ENCODE measurements at regions not wholly inside any gene's neighbourhood (a gene's known extent, or its start where the extent isn't known, plus 50 kb on each side); places are given as distances from the start of the nearest gene placed in this dataset.

DNA sequence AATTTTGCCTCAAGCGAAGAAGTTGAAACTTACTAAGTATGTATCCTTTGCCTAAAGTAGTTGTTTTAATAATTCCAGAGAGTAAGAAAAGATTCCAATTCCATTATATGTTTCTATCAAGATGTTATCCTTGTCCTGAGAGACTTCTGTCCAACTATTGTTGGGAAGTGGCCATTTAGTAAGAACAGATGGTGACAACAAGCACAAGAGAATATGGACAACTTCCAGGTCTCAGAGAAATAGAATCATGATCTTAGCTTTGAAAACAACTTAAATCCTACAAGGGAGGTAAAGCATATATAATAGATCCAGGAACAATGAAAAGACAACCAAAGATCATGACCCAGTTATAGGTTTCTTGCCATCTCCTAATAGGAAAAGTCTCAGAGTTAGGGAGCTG is 486.6 kb upstream of the PCDH10 start:
- TF ChIP-seq POLR2A (IDR thresholded peaks at IDR 0.05), result no peak
- no peaks in the 10 kb centered on the region for H3K27me3 ChIP-seq
- H3K9me3 ChIP-seq, result no peaks in the 10 kb centered on the region
- H3K27ac ChIP-seq, result no peak overlapping the region
- no peak for DNase-seq
- no peaks in the 10 kb centered on the region for H3K36me3 ChIP-seq
- H3K4me3 ChIP-seq, result no peak overlapping the region
- no peaks in the 10 kb centered on the region for H3K4me1 ChIP-seq

DNA sequence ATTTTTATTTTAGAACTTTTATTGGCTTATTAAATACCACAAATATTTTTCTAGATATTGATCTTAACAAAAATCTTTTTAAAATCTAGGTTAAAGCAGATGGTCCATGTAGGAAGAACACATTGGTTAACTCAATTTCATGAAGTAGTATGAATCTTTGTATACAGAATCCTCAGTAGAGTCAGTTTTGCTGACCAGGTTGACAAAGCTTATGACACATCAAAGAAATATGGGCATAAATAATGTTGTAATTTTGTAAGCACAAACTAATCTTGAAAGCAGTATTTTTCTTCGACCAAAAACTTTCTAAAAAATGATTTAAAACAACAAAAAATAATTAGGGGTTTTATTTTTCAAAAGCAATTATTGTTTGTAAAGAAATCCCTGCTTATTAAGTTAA is 479.3 kb upstream of the PCDH10 start:
- H3K9me3 ChIP-seq, result no peaks in the 10 kb centered on the region
- no peaks in the 10 kb centered on the region for H3K4me1 ChIP-seq
- no peak overlapping the region for H3K4me3 ChIP-seq
- no peak overlapping the region for H3K27ac ChIP-seq
- DNase-seq, result no peak
- TF ChIP-seq, protein P1, sequence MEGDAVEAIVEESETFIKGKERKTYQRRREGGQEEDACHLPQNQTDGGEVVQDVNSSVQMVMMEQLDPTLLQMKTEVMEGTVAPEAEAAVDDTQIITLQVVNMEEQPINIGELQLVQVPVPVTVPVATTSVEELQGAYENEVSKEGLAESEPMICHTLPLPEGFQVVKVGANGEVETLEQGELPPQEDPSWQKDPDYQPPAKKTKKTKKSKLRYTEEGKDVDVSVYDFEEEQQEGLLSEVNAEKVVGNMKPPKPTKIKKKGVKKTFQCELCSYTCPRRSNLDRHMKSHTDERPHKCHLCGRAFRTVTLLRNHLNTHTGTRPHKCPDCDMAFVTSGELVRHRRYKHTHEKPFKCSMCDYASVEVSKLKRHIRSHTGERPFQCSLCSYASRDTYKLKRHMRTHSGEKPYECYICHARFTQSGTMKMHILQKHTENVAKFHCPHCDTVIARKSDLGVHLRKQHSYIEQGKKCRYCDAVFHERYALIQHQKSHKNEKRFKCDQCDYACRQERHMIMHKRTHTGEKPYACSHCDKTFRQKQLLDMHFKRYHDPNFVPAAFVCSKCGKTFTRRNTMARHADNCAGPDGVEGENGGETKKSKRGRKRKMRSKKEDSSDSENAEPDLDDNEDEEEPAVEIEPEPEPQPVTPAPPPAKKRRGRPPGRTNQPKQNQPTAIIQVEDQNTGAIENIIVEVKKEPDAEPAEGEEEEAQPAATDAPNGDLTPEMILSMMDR (IDR thresholded peaks at IDR 0.05), result no peak
- TF ChIP-seq POLR2A (IDR thresholded peaks at IDR 0.05), result no peak
- H3K27me3 ChIP-seq, result no peaks in the 10 kb centered on the region
- no peaks in the 10 kb centered on the region for H3K36me3 ChIP-seq

DNA sequence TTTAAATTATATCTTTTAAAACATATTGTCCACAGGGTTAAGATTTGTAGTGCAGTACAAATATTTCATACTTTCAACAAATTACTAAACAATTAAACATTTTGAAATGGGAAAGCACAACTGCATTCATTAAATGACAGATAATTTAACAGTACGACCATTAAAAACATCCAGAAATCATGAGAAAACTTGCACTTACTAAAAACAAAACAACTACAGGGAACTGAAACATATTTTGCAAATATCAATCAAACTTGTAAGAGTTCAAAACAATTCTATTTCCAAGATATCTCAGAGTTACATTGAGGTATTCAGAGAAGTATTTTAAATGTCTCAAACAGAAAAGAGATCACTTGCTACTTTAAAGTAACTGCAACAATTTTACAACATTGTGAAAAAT is 478.5 kb upstream of the PCDH10 start:
- Histone ChIP-seq H3K4me1 (no peaks in the 10 kb centered on the region), H3K27ac (no peak overlapping the region), H3K36me3 (no peaks in the 10 kb centered on the region), H3K27me3 (no peaks in the 10 kb centered on the region), H3K4me3 (no peak overlapping the region), H3K9me3 (no peaks in the 10 kb centered on the region)
- TF ChIP-seq POLR2A (IDR thresholded peaks at IDR 0.05), result no peak
- TF ChIP-seq, protein P1 (IDR thresholded peaks at IDR 0.05), result no peak
- no peak for DNase-seq

DNA sequence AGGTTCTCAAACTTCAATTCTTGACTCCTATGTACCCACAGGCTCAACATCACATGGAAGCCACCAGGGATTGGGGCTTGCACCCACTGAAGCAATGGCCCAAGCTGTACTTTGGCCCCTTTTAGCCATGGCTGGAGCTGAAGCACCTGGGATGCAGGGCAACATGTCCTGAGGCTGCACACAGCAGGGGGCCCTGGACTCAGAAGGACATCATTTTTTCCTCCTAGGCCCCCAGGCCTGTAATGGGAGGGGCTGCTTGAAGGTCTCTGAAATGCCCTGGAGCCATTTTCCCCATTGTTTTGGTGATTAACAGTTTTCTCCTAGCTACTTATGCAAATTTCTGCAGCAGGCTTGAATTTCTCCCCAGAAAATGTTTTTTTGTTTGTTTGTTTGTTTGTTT is 465.1 kb upstream of the PCDH10 start:
- no peak for DNase-seq
- Histone ChIP-seq H3K27ac (no peak overlapping the region), H3K27me3 (no peaks in the 10 kb centered on the region), H3K4me1 (no peaks in the 10 kb centered on the region), H3K36me3 (no peaks in the 10 kb centered on the region), H3K4me3 (no peak overlapping the region), H3K9me3 (peaks cover 0 to 5% (median 0%) of the 10 kb centered on the region in 4 donors)
- TF ChIP-seq POLR2A (IDR thresholded peaks at IDR 0.05), result no peak
- TF ChIP-seq, protein P1 (IDR thresholded peaks at IDR 0.05), result no peak

DNA sequence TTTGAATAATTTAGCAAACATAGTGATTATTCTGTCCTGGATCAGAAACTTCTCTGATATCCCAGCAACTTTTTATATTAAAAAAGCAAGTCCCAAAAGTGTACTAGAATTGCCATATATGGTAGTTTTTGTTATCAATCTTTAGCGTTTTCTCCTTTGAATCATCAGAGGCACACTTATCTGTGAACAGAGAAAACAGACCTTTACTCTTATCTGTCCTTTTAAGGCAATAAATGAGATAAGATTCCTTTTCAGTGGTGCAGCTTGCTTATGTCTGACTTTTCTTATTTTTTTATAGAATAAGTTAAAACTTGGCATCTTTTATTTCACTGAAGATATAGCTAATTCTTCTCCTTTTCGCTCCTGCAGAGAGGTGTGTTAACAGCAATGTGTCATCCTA is 458.1 kb upstream of the PCDH10 start:
- Histone ChIP-seq H3K9me3 (peaks cover 0 to 13% (median 0%) of the 10 kb centered on the region in 4 donors), H3K36me3 (no peaks in the 10 kb centered on the region), H3K4me3 (no peak overlapping the region), H3K27me3 (no peaks in the 10 kb centered on the region), H3K27ac (no peak overlapping the region), H3K4me1 (no peaks in the 10 kb centered on the region)
- TF ChIP-seq, protein P1 (IDR thresholded peaks at IDR 0.05), result no peak
- TF ChIP-seq POLR2A (IDR thresholded peaks at IDR 0.05), result no peak
- DNase-seq, result no peak

DNA sequence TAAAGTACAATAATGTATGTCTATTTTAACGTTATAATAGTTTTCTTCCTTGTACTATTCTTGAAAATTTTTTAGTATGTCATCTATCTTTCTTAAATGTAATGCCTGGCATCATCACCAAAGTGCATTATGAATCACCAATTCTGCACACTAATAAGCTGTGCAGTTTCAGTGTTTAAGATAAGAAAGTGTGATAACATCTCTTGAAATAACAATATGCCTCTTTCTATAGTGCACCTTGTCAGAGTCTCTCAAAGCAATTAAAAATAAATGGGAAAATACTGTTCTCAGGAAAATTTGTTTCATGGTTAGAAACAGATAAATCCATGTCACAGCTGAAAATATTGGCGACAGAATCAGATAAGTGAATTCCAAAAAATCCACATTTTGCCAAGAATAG is 457.4 kb upstream of the PCDH10 start:
- H3K4me3 ChIP-seq, result no peak overlapping the region
- H3K9me3 ChIP-seq, result peaks cover 0 to 13% (median 0%) of the 10 kb centered on the region in 4 donors
- no peaks in the 10 kb centered on the region for H3K36me3 ChIP-seq
- H3K4me1 ChIP-seq, result no peaks in the 10 kb centered on the region
- DNase-seq, result no peak
- no peak overlapping the region for H3K27ac ChIP-seq
- no peak for TF ChIP-seq POLR2A (IDR thresholded peaks at IDR 0.05)
- TF ChIP-seq, protein P1 (IDR thresholded peaks at IDR 0.05), result no peak
- no peaks in the 10 kb centered on the region for H3K27me3 ChIP-seq

Data from Peyer's patch (tissue), 4 donors.